ENCODE measurements at regions not wholly inside any gene's neighbourhood (a gene's known extent, or its start where the extent isn't known, plus 50 kb on each side); places are given as distances from the start of the nearest gene placed in this dataset.

- TF ChIP-seq GATA2 (IDR thresholded peaks at IDR 0.05; ENCODE audit: low read depth, low read length) (no peak), GATA3 (IDR thresholded peaks at IDR 0.05; ENCODE audit: low read depth, low read length) (no peak)
Measured at GRCh38 chr20:19876828-19877460, 118.9 kb downstream of the RIN2 start.

All from SH-SY5Y (cell line).